ENCODE measurements at regions not wholly inside any gene's neighbourhood (a gene's known extent, or its start where the extent isn't known, plus 50 kb on each side); places are given as distances from the start of the nearest gene placed in this dataset.
A peak's percentile ranks its signal among the peaks of the same experiment; 100 is the strongest.

GRCh38 chr12:27190761-27191160 is 53.3 kb upstream of the STK38L start:
- H3K4me1 ChIP-seq (replicated peaks in 1 of 2): peaks cover 3 to 6% of the 10 kb centered on the region in 2 donors
- 59 to 75% (median 71%) methylated on average over 2 of the region's 2 CpGs for WGBS, 4 donors

GRCh38 chr12:27191531-27191930 is 52.6 kb upstream of the STK38L start:
- TF ChIP-seq POLR2A (IDR thresholded peaks at IDR 0.05) (no peak), CTCF (IDR thresholded peaks at IDR 0.05) (no peak)
- no peak for DNase-seq
- H3K36me3 ChIP-seq (replicated peaks in 1 of 2): no peaks in the 10 kb centered on the region
- H3K4me3 ChIP-seq: no peak overlapping the region
- no peaks in the 10 kb centered on the region for H3K27me3 ChIP-seq
- H3K9me3 ChIP-seq (replicated peaks in 1 of 3): no peaks in the 10 kb centered on the region
- WGBS, 4 donors: 92 to 100% (median 98%) methylated on average over 2 of the region's 2 CpGs
- intact Hi-C loops (cut with DNase I): no loop called here
- no peaks in the 10 kb centered on the region for H3K4me1 ChIP-seq (replicated peaks in 1 of 2)
- peak overlapping the region in 2 of 5 donors; percentile 29 to 50 for H3K27ac ChIP-seq

More at GRCh38 chr12:27190761-27191160, 53.3 kb upstream of the STK38L start:
- intact Hi-C loops (cut with DNase I): no loop called here
- TF ChIP-seq POLR2A (IDR thresholded peaks at IDR 0.05) (no peak), CTCF (IDR thresholded peaks at IDR 0.05) (no peak)
- DNase-seq: no peak
- H3K36me3 ChIP-seq (replicated peaks in 1 of 2): no peaks in the 10 kb centered on the region
- H3K27ac ChIP-seq: no peak overlapping the region
- no peak overlapping the region for H3K4me3 ChIP-seq
- no peaks in the 10 kb centered on the region for H3K27me3 ChIP-seq
- H3K9me3 ChIP-seq (replicated peaks in 1 of 3): no peaks in the 10 kb centered on the region

DNA sequence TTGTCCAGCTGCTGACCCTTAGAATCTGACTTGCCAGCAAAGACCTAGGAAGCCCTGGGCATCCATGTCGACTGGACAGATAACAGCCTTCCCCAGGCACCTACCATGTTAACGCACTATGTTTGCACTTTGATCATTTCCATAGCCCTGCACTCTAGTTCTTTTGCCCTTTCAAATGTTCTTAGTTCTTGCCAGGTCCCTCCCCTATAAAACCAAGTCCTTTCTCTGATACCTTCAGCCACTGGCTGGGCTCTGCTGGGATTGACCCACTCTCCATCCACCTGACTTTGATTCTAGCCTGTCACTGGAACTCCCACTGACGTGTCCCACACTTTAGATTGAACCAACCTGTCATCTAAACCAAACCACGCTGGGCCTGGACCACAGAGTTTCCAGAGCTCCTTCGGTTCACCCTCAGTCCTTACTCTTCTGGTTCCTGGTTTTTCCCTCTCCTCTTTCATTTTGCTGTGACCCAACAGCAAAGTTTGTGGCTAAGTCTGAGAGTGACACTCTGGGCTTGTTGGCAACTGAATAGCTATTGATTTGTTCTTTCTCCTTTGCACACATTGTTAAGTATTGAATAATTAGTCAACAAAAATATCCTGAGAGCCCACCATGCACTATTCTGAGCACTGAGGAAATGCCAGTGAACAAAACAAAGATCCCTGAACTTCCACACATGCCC is 51.8 kb upstream of the STK38L start:
- intact Hi-C loops (cut with DNase I): no loop called here
- Histone ChIP-seq H3K27ac (peak overlapping the region in 1 of 5 donors; percentile 50), H3K4me1 (replicated peaks in 1 of 2) (no peaks in the 10 kb centered on the region), H3K36me3 (replicated peaks in 1 of 2) (no peaks in the 10 kb centered on the region), H3K9me3 (replicated peaks in 1 of 3) (no peaks in the 10 kb centered on the region), H3K4me3 (no peak overlapping the region), H3K27me3 (no peaks in the 10 kb centered on the region)
- no peak for DNase-seq
- 83 to 92% (median 90%) methylated on average over 5 of the region's 5 CpGs for WGBS, 4 donors
- TF ChIP-seq POLR2A (IDR thresholded peaks at IDR 0.05) (no peak), CTCF (IDR thresholded peaks at IDR 0.05) (no peak)

- intact Hi-C loops (cut with DNase I): no loop called here
- TF ChIP-seq CTCF (IDR thresholded peaks at IDR 0.05): no peak
- TF ChIP-seq POLR2A (IDR thresholded peaks at IDR 0.05): no peak
- no peak for DNase-seq
- Histone ChIP-seq H3K4me1 (replicated peaks in 1 of 2) (no peaks in the 10 kb centered on the region), H3K27ac (no peak overlapping the region), H3K9me3 (replicated peaks in 1 of 3) (no peaks in the 10 kb centered on the region), H3K36me3 (replicated peaks in 1 of 2) (no peaks in the 10 kb centered on the region), H3K27me3 (no peaks in the 10 kb centered on the region), H3K4me3 (no peak overlapping the region)
- WGBS, 4 donors: 33 to 57% (median 55%) methylated on average over 2 of the region's 2 CpGs
Measured at GRCh38 chr12:27193106-27193505, 51.0 kb upstream of the STK38L start.
